BLaER1 treated with 17β-estradiol and CSF1 and Interleukin-3, amounts not matched to agents 10 nM and 100 nM (cell line): ENCODE measurements at regions not wholly inside any gene's neighbourhood (a gene's known extent, or its start where the extent isn't known, plus 50 kb on each side); places are given as distances from the start of the nearest gene placed in this dataset.

ENCODE experiments used
- H3K27ac ChIP-seq, 11 experiments: shearing (Covaris generic); formaldehyde crosslinking; 2 replicates each; pipeline ENCODE4 v1.8.1; 2022
- H3K27me3 ChIP-seq, 11 experiments: shearing (Covaris generic); formaldehyde crosslinking; 2 replicates each; pipeline ENCODE4 v1.8.1; 2022
- H3K36me3 ChIP-seq, 11 experiments: shearing (Covaris generic); formaldehyde crosslinking; 2 replicates each; pipeline ENCODE4 v1.8.1; 2022
- H3K4me1 ChIP-seq, 10 experiments: shearing (Covaris generic); formaldehyde crosslinking; 2 replicates each; pipeline ENCODE4 v1.8.1; 2022
- H3K4me2 ChIP-seq, 11 experiments: shearing (Covaris generic); formaldehyde crosslinking; 2 replicates each; pipeline ENCODE4 v1.8.1; 2022
- H3K4me3 ChIP-seq, 10 experiments: shearing (Covaris generic); formaldehyde crosslinking; 2 replicates each; pipeline ENCODE4 v1.8.1; 2022
- H3K9ac ChIP-seq, 11 experiments: shearing (Covaris generic); formaldehyde crosslinking; 2 replicates each; pipeline ENCODE4 v1.8.1; 2022
- H3K9me3 ChIP-seq, 11 experiments: shearing (Covaris generic); formaldehyde crosslinking; replicated peaks in 1 of 11; 2 replicates each; pipeline ENCODE4 v1.8.1; 2022
- H4K20me1 ChIP-seq, 11 experiments: shearing (Covaris generic); formaldehyde crosslinking; 2 replicates each; pipeline ENCODE4 v1.8.1; 2022
- Cebpa-rat ChIP-seq, 11 experiments: shearing (Covaris generic); IDR thresholded peaks; 2 replicates each; pipeline ENCODE4 v1.8.1; 2022

DNA sequence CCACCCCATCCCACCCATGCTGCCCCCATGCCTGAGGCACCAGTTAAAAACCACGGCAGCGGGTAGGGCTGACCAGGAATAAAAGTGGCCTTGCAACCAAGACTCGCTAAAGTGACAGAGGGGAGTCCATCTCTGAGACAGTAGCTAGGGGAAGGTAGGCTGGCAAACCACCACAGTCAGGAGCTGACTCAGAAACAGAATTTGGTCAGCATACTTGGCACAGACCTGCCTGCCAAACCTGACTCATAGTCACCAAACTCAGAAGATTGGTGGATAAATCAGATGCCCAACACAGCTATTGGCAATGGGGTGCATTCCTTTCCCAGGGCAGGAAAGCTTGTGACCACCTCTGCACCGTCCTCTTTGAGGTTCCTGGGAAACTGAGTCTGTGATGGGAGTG lies 193.8 kb downstream of the BCOR start:
- Histone ChIP-seq H3K27ac (no peak overlapping the region), H3K36me3 (no peaks in the 10 kb centered on the region), H4K20me1 (no peaks in the 10 kb centered on the region), H3K27me3 (peaks cover 0 to 25% (median 11%) of the 10 kb centered on the region in 11 experiments; a peak in 12 of 22 replicates), H3K4me2 (no peak overlapping the region), H3K9me3 (no peaks in the 10 kb centered on the region), H3K9ac (no peak overlapping the region), H3K4me1 (peaks cover 30 to 61% (median 51%) of the 10 kb centered on the region in 10 experiments), H3K4me3 (no peak overlapping the region)
- TF ChIP-seq Cebpa-rat (IDR thresholded peaks at IDR 0.05) = no peak

DNA sequence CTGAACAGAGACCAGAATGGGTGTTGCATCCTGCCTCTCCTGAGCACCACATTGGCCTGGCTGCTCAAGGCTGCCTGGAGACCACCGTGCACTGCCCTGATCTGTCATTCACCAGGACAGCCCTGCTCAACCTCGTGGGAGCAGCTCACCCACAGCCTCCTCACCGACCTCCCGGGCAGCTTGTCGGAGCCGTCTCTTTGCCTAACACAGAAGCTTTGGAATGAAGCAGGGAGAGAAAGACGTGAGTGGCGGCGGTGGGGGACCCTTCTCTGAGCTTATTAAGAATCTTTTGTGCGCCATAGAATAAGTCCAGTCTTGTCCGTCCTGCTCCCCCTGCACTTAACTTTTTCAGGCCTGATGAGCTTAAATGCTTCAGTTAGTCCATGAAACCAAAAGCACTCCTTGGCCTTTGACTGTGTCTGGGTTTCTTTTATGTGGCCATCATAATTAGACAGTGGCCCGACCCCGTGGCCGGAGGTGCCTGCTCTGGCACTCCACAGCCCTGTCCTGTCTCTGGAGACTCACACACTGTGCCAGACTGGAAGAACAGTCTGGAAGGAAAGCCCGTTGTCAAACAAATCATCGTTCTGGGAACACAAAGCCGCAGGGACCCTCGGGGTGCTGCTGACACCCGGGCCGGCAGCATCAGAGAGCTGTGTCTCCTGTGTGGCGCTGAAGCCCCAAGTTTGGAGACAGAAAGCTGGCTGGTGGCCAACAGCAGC lies 192.8 kb downstream of the BCOR start:
- H3K36me3 ChIP-seq = no peaks in the 10 kb centered on the region
- peak overlapping the region in 6 of 11 experiments; percentile 0 to 32 (median 29); a peak in 6 of 22 replicates for H3K9ac ChIP-seq

DNA sequence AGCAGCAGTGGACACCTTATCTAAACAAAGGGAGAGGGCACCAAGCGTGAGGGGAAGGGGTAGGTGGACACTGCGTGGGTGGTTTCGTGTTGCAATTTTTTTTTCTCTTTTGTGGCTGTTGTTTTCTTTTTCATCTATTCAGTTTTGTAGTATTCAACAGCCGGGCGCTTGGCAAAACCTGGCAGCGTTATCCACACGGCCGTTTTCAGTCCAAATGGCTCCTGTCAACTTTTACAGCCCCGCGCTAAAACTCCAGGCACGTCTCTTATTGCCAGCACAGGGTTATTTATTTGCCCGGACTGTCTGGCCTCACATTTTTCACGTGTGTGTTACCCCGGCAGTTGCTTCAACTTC lies 192.2 kb downstream of the BCOR start:
- Histone ChIP-seq H4K20me1 (no peaks in the 10 kb centered on the region), H3K36me3 (no peaks in the 10 kb centered on the region), H3K4me1 (peaks cover 33 to 49% (median 38%) of the 10 kb centered on the region in 10 experiments), H3K4me3 (0 out of 20 replicates have a peak overlapping the region, but pooled peaks of 1 of the 10 experiments have one; percentile 26), H3K27me3 (peaks cover 0 to 25% (median 11%) of the 10 kb centered on the region in 11 experiments; a peak in 12 of 22 replicates), H3K9me3 (no peaks in the 10 kb centered on the region), H3K4me2 (peak overlapping the region; percentile 40 to 82 (median 69)), H3K9ac (peak overlapping the region in 6 of 11 experiments; percentile 0 to 32 (median 29); a peak in 6 of 22 replicates), H3K27ac (peak overlapping the region in 1 of 11 experiments; percentile 40; a peak in 1 of 22 replicates)
- TF ChIP-seq Cebpa-rat (IDR thresholded peaks at IDR 0.05) = no peak

More for the DNA sequence above, 192.8 kb downstream of the BCOR start:
- Histone ChIP-seq H4K20me1 (no peaks in the 10 kb centered on the region), H3K9me3 (no peaks in the 10 kb centered on the region), H3K27ac (peak overlapping the region in 1 of 11 experiments; percentile 40; a peak in 1 of 22 replicates), H3K27me3 (peaks cover 0 to 25% (median 11%) of the 10 kb centered on the region in 11 experiments; a peak in 12 of 22 replicates), H3K4me3 (0 out of 20 replicates have a peak overlapping the region, but pooled peaks of 1 of the 10 experiments have one; percentile 26), H3K4me2 (peak overlapping the region; percentile 40 to 82 (median 69)), H3K4me1 (peaks cover 35 to 55% (median 43%) of the 10 kb centered on the region in 10 experiments)
- TF ChIP-seq Cebpa-rat (IDR thresholded peaks at IDR 0.05) = no peak

DNA sequence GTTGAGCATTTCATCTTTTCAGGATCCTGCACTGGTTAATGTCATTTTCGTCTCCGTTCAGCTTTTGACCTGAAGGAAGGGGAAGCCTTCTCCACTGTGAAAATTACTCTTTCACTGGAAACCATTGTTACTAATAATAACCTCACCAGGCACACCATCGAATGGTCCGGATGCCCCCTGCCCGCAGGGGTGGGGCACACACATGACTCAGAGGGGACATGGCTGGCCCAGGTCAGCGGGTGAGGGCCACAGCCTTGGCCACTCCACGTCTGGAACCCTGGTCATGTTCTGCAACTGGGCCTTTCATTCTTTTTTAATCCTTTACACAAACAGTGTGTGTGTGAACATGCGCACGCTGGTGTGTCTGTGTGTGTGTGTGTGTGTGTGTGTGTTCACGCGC lies 191.8 kb downstream of the BCOR start:
- TF ChIP-seq Cebpa-rat (IDR thresholded peaks at IDR 0.05) = no peak
- Histone ChIP-seq H3K27me3 (peaks cover 0 to 25% (median 11%) of the 10 kb centered on the region in 11 experiments; a peak in 12 of 22 replicates), H3K4me2 (peak overlapping the region; percentile 40 to 82 (median 69)), H3K9me3 (no peaks in the 10 kb centered on the region), H3K4me1 (peaks cover 28 to 45% (median 34%) of the 10 kb centered on the region in 10 experiments), H4K20me1 (no peaks in the 10 kb centered on the region), H3K36me3 (no peaks in the 10 kb centered on the region), H3K4me3 (no peak overlapping the region), H3K27ac (peak overlapping the region in 1 of 11 experiments; percentile 40; a peak in 2 of 22 replicates), H3K9ac (peak overlapping the region in 3 of 11 experiments; percentile 0 to 31 (median 19); a peak in 1 of 22 replicates)

DNA sequence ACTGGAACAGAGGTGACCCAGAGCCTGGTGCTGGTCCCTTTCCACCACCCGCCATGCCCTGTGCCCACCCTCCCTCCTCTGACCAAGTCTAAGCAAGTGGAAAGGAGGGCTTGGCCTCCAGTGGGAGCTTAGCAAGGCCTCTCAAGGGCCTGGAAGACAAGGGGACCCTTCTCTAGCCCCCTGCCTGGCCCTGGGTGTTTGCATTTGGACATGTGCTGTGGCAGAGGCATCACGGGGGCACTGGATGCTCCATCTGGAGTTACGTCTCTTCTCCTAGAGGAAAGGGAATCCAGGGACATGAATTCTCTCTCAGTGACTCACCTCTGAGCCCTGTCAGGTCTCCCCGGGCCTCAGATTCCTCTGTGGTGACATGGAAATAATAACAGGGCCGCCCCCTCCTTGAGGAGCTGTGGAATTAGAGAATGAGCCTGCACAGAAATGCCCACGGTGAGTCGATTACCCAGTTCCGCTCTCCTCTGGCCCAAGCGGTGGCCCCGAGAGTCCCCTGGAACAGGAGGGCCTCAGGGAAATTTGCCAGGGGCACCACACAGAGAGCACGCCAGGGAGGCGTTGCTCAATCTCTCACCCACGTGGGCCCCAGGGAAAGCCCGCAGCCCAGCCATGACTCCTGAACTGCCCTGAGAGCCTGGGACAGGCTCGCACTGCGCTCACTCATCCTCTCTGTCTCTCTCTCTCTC lies 189.6 kb downstream of the BCOR start:
- H3K27ac ChIP-seq = peak overlapping the region in 2 of 11 experiments; percentile 4 to 10; a peak in 4 of 22 replicates
- peaks cover 0 to 18% (median 5%) of the 10 kb centered on the region in 11 experiments; a peak in 9 of 22 replicates for H3K27me3 ChIP-seq
- H3K9me3 ChIP-seq = no peaks in the 10 kb centered on the region
- peaks cover 23 to 42% (median 32%) of the 10 kb centered on the region in 10 experiments for H3K4me1 ChIP-seq
- H3K9ac ChIP-seq = 0 out of 22 replicates have a peak overlapping the region, but pooled peaks of 1 of the 11 experiments have one; percentile 16
- peak overlapping the region; percentile 19 to 75 (median 62); a peak in 20 of 22 replicates for H3K4me2 ChIP-seq
- no peaks in the 10 kb centered on the region for H3K36me3 ChIP-seq
- no peaks in the 10 kb centered on the region for H4K20me1 ChIP-seq
- no peak overlapping the region for H3K4me3 ChIP-seq
- TF ChIP-seq Cebpa-rat (IDR thresholded peaks at IDR 0.05) = peak in 4 of 11 experiments; percentile 10 to 57 (median 46); a peak in 4 of 22 replicates

DNA sequence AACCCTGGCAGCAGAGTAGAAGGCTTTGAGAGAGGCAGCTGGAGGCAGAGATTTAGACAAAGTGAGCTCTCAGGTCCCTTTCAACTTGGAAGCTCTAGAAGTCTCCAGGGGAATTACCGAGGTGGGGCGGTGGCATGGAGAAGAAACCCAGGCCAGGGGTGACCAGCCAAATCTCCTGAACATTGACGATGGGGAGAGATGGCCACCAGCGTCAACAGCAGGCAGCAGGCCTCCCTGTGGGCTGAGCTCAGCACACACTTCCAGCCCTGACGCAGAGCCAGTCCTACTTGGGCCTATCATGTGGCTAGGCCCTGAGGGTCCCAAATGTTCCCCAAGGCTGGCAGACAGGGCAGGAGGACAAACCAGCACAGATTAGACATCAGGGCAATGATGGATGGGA lies 187.8 kb downstream of the BCOR start:
- TF ChIP-seq Cebpa-rat (IDR thresholded peaks at IDR 0.05) = no peak
- H3K4me3 ChIP-seq = no peak overlapping the region
- peaks cover 19 to 31% (median 27%) of the 10 kb centered on the region in 10 experiments for H3K4me1 ChIP-seq
- no peak overlapping the region for H3K4me2 ChIP-seq
- 0 out of 22 replicates have a peak, but pooled peaks cover 0 to 6% (median 0%) of the 10 kb centered on the region in 11 experiments for H3K9me3 ChIP-seq
- no peaks in the 10 kb centered on the region for H4K20me1 ChIP-seq
- H3K36me3 ChIP-seq = no peaks in the 10 kb centered on the region
- H3K27me3 ChIP-seq = peaks cover 0 to 4% (median 0%) of the 10 kb centered on the region in 11 experiments; a peak in 2 of 22 replicates
- H3K27ac ChIP-seq = no peak overlapping the region
- H3K9ac ChIP-seq = no peak overlapping the region

DNA sequence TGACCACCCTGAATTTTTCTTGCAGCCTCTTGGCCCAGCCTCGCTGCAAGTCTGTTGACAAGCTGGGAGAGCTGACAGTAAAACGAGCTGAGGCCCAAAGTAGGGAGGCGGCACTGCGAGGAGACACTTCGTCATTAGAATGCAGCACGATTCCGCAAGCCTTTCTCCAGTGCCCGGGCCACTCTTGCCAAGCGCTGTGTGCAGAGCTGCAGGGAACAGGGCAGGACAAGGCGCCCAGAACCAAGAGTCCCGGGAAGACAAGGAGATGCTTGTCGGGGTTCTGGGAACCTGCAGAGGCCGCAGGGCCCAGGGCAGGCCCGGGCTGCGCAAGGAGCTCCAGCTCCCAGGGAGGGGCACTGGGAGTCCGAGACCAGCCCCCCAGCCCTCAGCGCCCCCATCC lies 187.1 kb downstream of the BCOR start:
- no peak for TF ChIP-seq Cebpa-rat (IDR thresholded peaks at IDR 0.05)
- Histone ChIP-seq H3K4me1 (peaks cover 12 to 25% (median 20%) of the 10 kb centered on the region in 10 experiments), H3K36me3 (no peaks in the 10 kb centered on the region), H4K20me1 (no peaks in the 10 kb centered on the region), H3K4me2 (no peak overlapping the region), H3K9me3 (peaks cover 0 to 6% (median 0%) of the 10 kb centered on the region in 11 experiments; a peak in 1 of 22 replicates), H3K27ac (no peak overlapping the region), H3K27me3 (no peaks in the 10 kb centered on the region), H3K9ac (no peak overlapping the region), H3K4me3 (no peak overlapping the region)

DNA sequence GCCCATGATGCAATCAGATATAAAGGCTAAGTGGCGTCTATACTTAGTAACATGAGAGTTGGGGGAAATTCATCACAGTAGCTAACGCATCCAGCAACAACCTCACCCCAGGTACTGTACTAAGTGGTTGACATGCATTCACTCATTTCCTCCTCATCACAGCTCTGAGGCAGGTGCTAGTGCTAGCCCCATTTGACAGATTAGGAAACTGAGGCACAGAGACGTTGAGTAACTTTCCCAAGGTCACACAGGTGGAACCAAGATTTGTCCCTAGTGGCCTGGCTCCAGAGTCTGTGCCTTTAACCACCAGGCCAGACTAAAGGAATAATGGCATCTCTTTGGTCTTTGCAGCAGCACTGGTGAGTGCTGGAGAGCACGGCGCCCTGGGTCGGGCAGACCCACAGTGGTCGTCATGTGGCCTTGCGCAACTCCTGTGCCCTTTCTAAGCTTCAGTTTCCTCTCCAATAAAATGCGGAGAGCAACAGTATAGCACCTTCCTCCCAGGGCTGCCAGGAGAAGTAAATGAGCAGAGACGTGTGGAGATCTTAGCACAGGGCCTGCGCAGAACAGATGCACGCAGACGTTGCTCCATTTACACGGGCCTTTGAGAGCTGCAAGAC lies 186.4 kb downstream of the BCOR start:
- Histone ChIP-seq H3K9me3 (peaks cover 0 to 6% (median 0%) of the 10 kb centered on the region in 11 experiments; a peak in 4 of 22 replicates), H3K9ac (no peak overlapping the region), H3K4me2 (no peak overlapping the region), H3K4me3 (no peak overlapping the region), H3K27ac (no peak overlapping the region), H4K20me1 (no peaks in the 10 kb centered on the region), H3K4me1 (peaks cover 6 to 19% (median 13%) of the 10 kb centered on the region in 10 experiments; a peak in 19 of 20 replicates), H3K36me3 (no peaks in the 10 kb centered on the region), H3K27me3 (no peaks in the 10 kb centered on the region)
- TF ChIP-seq Cebpa-rat (IDR thresholded peaks at IDR 0.05) = no peak; a peak in 1 of 22 replicates
